GM21360 (cell line): ENCODE measurements at regions not wholly inside any gene's neighbourhood (a gene's known extent, or its start where the extent isn't known, plus 50 kb on each side); places are given as distances from the start of the nearest gene placed in this dataset.

Source experiments
- ATAC-seq: cut with Tn5 transposase; IDR thresholded peaks from one replicate; pipeline ENCODE4 v1.9.1; 2021; ENCODE audit warnings: mild to moderate bottlenecking, moderate library complexity; ENCODE audit not compliant: unreplicated experiment

DNA sequence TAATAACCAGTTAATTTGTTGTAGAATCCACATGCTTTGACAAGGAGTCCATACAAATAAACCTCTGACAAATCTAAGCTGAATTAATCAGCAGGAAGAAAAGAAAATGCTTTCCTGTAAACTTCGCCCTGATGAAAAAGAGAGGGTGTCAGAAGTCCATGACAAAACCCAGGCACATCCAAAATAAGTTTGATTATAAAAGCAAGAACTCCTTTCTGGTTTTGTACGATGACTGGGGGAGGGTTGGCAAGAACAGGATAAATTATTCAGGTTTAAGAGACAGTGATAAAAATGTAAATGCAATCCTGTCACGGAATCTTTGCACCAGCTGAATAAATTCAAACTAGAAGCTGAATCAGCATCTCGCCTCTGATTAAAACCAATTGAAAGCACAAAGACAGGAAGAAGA is 469.2 kb upstream of the TNP1 start:
- ATAC-seq, result no peak

DNA sequence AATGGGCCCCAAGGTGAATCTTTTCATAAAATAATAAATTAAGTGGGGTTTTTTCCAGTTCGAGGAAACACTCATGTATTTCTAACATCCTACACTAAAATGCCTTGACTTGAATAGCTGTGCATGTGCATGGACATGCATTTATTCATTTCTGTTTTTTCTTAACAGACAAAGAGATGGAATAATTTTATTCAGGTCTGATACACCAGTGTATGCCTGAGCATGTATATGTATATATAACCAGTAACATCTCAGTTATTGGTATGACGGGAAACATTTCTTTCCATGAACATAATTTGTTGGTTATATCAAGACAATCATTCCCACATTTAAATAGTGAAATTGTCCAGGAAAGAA is 468.7 kb upstream of the TNP1 start:
- ATAC-seq, result no peak

- no peak for ATAC-seq
Observed at GRCh38 chr2:217327953-217328621, 468.2 kb upstream of the TNP1 start.

GRCh38 chr2:217326238-217327022 is 466.6 kb upstream of the TNP1 start:
- no peak for ATAC-seq

GRCh38 chr2:217325816-217326215 is 466.0 kb upstream of the TNP1 start:
- ATAC-seq, result no peak

DNA sequence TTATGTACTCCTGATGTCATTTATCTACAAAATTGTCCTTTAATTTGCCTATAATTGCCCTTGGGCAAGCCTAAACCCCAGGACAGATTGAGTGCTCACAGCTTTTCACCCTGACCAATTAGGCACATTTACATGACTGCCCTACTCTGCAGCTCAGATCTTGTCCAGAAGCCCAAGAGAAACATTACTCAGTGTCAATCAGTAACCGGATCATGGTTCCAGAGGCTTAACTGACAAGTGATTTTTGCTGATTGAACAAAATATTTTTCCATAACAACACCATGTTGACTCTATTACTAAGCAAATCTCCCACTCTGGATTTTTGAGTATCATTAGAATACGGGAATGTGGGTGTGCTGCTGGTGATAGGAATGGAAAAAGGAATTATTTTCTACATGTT is 465.4 kb upstream of the TNP1 start:
- no peak for ATAC-seq

GRCh38 chr2:217316743-217317142 is 456.9 kb upstream of the TNP1 start:
- peak; percentile 83 for ATAC-seq

DNA sequence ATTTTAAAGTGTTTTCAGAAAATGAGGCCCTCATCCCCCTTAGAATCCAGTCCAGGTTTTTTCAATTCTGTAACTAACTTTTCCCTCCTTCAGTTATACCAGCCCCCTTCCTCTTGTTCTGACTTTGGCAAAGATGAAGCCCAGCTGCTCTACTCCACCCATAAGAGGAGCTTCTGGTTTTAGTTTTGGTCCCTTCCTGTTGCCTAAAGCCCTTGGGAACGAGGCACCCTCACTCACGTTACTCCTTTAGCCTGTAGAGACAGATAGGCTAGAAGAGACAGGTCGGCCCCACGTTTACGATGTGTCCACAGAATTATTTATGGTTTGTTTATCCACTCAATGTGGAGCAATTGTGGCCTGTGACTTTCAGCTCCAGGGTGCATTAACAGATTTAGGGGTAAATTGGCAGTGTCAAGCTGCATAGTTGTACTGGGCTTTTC is 454.2 kb upstream of the TNP1 start:
- no peak for ATAC-seq

- no peak for ATAC-seq
Observed at GRCh38 chr2:217313386-217313785, 453.5 kb upstream of the TNP1 start.

DNA sequence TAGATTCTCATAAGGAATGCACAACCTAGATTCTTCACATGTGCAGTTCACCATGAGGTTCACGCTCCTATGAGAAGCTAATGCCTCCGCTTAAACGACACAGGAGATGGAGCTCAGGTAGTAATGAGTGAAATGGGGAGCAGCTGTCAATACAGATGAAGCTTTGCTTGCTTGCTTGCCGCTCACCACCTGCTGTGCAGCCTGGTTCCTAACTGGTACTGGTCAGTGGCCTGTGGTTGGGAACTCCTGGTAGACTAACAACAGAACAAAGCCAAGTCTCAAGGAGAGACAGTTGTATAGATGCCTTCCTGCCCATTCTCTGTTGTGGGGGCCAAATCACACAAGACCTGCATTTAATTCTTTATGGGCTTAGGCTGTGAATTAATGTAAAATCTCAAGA is 449.2 kb upstream of the TNP1 start:
- no peak for ATAC-seq

DNA sequence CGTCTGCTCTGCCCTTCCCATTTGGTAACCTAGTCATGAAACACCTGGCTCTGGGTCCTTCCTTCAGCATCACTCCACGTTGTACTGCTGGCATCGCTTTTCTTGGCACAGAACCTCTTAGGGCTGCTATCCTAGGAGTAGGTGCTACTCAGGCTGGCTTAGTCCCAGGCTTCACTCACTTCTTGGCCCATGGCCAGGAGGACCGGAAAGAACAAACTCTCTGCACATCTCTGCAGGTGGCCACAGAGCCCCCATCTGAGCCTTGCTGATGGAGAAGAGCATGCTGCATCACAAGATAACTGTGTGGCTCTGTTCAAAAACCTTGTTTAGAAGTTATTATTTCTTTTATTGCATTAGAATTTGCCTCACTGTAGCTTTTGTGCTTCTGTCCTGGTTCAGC is 447.2 kb upstream of the TNP1 start:
- ATAC-seq, result no peak

GRCh38 chr2:217305882-217306281 is 446.0 kb upstream of the TNP1 start:
- ATAC-seq, result no peak

- ATAC-seq, result no peak
Observed at GRCh38 chr2:217304582-217304981, 444.7 kb upstream of the TNP1 start.

DNA sequence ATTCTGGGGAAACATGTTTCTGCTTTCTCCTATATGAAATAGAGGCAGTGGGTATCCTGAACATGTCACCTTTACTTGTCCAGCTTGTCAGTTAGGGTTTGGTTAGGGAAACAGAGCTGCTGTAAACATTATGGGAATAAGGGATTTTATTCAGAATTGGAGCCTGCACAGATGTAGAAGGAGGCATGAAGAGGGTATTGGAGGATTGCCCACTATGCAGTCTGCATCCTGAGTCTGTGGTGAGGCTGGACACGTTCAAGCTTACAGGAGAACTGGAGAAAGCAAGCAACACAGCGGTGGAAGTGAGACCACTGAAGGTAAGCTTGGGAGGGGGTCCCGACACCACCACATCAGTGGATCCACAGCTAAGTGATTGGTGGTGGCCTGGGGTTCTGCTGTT is 443.0 kb upstream of the TNP1 start:
- no peak for ATAC-seq

DNA sequence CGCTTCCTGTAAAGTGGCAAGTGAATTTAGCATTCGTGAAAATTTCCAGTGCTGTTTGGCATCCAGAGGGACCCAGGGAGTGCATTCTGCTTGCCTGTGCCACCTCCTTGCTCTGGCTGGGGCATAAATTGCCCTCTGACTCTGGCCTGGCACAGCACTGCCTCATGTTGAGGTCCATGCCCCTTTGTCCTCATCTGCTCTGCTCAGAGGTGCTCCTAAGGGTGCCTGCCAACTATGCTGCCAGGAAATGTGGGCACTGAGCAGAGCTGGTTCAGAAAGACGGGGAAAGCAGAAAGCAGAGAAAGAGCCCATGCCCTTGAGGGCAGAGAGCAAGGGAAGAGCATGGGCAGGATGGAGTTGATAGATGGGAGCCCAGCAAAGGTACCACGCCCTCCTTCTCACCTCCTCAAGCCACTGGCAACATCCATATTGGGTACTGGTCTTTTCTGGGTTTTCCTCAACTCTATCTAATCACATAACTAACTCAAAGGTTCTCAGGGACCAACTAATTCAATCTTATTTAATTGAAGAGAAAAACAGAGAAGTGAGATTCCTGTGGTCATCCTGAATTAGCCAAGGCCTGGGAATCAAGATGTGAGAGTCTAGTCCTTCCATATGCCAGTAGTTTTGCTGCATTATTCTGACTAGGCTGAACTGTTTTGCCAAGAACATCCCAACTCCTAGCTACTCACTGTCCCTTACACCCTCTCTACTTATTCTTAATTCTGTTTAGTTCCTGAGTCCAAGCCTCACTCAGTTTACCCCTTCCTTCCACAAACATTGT is 441.5 kb upstream of the TNP1 start:
- ATAC-seq, result no peak

DNA sequence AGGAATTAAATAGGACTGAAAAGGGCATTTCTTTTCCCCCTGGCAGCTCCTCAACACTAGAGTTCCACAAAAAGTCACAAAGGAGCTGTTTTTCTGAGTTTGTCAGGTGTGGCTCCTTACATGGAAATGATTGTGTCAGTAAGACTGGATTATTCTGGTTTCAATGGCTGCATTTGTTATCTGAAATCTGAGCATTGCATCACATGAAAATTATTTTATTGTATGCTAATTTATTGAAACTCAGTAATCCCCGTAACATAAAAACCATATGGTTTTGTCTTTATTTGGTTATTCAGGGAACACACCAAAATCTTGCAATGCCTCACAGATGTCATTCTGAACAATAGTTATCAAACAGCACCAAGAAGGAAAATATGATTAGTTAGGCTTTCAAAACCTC is 439.7 kb upstream of the TNP1 start:
- ATAC-seq, result no peak

GRCh38 chr2:217297096-217297495 is 437.2 kb upstream of the TNP1 start:
- ATAC-seq, result no peak

GRCh38 chr2:217294818-217295217 is 435.0 kb upstream of the TNP1 start:
- ATAC-seq, result no peak

- ATAC-seq, result no peak
Observed at GRCh38 chr2:217294211-217294610, 434.3 kb upstream of the TNP1 start.

DNA sequence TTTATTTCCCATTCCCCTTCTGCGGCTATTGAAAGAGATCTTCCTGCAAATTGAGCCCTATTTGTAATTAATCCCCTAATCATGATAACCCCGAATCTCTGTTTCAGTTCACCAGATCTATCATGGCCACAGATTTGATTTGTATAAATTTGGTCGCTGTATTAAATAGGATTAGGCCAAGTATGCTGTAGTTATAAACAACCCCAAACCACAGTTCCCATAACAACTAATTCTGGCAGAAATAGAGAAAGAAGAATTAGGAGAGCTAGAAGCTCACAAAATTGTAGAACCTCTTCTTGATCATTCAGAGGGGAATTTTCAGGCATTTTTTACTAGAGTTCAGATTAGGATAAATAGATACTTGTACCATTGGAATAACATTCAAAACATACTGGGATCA is 433.7 kb upstream of the TNP1 start:
- no peak for ATAC-seq

- ATAC-seq, result no peak
Observed at GRCh38 chr2:217293046-217293445, 433.2 kb upstream of the TNP1 start.

DNA sequence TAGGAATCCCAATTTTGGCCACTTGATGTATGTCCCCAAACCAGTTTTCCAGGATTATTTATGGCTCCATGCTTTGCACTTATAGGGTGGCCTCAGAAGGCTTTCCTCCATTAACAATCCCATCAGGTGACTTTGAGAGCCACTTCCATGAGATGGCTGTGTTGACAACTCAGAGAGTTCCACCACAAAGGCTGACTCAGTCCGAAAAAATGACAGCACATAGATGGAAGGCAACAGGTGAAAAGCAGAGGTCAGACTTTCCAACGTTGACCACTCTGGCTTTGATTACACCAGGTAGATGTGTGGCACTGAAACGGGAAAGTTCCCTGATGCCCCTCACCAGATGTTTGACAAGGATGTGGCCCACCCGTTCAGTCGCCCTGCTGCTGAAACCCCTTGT is 431.4 kb upstream of the TNP1 start:
- no peak for ATAC-seq
